Non-pigmented ciliary epithelial cell (primary cell): ENCODE measurements at regions not wholly inside any gene's neighbourhood (a gene's known extent, or its start where the extent isn't known, plus 50 kb on each side); places are given as distances from the start of the nearest gene placed in this dataset.

Source experiments
- DNase-seq: peaks from one replicate; pipeline ENCODE4 v3.0.0-alpha.2; 2010; ENCODE audit warnings: low read depth

DNA sequence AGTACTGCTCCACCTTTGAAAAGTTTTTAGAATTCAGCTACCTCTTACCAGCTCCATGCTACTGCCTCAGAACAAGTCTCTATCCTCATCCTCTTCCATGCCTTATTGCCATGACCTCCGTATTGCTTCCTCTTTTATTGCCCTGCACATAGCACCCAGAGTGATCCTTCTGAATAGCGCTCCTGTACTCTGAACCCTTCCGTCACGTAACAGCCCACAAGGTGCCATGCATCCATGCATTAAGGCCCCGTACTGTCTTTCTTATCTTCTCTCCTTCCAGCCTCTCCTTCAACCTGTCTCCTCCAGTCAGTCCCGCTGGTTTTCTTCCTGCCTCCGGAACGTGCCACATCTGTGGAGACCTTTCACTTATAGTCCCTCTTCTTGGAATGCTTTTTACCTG, 273.3 kb upstream of the SEMA6A start:
- DNase-seq: no peak

DNA sequence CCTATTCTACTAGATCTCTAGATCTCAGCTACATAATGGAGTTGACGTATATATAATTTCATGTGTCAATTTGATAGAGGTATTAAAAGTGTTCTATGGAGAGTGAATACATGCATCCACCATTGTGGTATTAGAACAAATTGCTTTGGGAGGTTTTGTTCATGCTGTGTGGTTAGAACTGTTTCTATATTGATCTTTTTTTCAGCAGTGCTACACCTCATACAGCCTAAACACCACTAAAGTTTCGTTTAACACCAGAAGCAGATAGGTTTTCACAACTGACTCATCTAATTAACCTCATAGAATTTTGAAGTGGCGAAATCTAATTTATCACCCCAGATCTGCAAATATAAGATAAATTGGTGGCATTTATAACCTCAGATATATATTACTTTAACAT, 269.4 kb upstream of the SEMA6A start:
- no peak for DNase-seq

- DNase-seq: no peak
These were observed 267.9 kb upstream of the SEMA6A start for GRCh38 chr5:116842514-116842961.

DNA sequence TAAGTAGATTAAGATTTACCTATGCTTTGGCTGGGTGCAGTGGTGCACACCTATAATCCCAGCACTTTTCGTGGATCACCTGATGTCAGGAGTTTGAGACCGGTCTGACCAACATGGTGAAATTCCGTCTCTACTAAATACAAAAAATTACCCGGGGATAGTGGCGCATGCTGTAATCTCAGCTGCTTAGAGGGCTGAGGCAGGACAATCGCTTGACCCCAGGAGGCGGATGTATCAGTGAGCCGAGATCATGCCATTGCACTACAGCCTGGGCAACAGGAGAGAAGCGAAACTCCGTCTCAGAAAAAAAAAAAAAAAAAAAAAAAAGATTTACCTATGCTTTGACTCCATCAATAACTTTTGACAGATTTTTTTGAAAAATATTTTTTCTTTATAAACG, 267.1 kb upstream of the SEMA6A start:
- no peak for DNase-seq

DNA sequence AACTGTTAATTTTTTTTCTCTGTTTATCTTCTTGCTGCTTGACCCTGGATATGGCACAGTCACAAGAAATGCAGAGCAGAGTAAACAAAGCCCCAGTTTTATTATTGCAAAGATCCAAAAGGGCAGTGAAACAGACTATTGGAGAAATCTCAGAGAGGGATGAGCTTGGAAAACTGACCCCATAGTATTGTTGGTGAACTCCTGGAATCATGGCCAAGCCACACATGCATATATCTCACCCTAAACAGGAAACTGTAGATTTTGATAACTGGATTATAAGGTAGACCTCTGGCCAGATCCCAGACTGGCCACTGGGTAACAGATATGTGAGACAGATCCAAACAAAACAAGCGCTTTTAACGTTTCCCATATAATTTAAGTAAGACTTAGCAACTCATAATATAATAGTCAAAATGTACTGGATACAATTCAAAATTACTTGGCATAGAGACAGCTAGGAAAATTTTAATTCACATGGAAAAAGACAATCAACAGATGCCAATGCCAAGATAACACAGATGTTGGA, 263.5 kb upstream of the SEMA6A start:
- DNase-seq: no peak

- DNase-seq: no peak
These were observed 260.3 kb upstream of the SEMA6A start for GRCh38 chr5:116834796-116835515.

DNA sequence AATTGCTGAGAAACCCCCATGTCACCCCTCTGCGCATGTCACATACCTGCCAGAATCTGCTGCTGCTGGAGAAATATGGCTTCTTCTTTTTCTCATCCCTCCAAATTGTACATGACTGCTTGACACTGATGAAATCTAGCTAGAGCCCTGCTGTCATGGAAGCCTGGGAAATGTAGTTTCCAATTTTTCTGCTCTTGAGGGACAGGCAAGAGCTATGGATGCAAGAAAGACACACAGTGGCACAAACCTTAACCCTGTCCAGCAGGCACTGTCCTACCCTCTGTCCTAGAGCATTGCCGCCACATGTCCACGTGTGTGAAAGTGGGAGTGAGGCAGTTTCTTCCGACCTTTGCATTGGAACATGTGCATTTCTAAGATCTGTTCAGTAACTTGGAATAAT, 255.5 kb upstream of the SEMA6A start:
- no peak for DNase-seq

DNA sequence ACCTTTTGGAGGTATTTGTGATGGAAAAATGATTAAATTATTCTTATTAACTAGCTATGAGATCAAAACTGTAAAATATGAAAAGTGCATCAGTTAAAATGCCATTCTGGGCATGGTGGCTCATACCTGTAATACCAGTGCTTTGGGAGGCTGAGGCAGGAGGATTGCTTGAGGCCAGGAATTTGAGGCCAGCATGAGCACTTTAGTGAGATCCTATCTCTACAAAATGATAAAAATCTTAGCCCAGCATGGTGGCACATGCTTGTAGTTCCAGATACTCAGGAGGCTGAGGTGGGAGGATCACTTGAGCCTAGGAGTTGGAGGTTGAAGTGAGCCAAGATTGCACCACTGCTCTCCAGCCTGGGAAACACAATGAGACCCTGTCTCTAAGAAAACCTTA, 252.5 kb upstream of the SEMA6A start:
- DNase-seq: no peak

- no peak for DNase-seq
These were observed 250.9 kb upstream of the SEMA6A start for GRCh38 chr5:116825486-116825885.

- no peak for DNase-seq
These were observed 250.3 kb upstream of the SEMA6A start for GRCh38 chr5:116824751-116825438.

GRCh38 chr5:116814626-116815385, 240.2 kb upstream of the SEMA6A start:
- DNase-seq: no peak

GRCh38 chr5:116813906-116814305, 239.3 kb upstream of the SEMA6A start:
- DNase-seq: no peak

GRCh38 chr5:116813356-116813755, 238.7 kb upstream of the SEMA6A start:
- DNase-seq: no peak

DNA sequence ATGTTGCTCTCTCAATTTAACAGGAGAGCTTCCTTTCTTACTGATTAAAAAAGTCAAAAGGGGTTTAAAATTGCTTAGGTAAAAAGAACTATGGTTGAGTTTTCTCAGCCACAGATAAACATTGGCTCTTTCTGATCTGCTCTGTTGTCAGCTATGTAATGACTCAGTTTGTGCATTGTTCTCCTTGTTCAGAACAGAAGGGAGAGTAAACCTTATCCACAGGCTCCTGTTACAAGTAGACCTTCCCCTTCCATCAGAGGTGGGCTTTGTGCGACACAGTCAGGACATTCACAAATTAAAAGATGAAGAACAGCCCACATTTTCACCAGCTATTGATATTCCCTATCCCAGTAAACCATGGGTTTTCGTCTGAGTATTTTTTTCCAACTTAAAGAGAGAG, 236.3 kb upstream of the SEMA6A start:
- DNase-seq: no peak

GRCh38 chr5:116806836-116807235, 232.2 kb upstream of the SEMA6A start:
- DNase-seq: no peak

- no peak for DNase-seq
These were observed 224.8 kb upstream of the SEMA6A start for GRCh38 chr5:116799401-116799800.

- DNase-seq: no peak
These were observed 220.6 kb upstream of the SEMA6A start for GRCh38 chr5:116795189-116795588.

- DNase-seq: no peak
These were observed 214.9 kb upstream of the SEMA6A start for GRCh38 chr5:116789522-116789921.

GRCh38 chr5:116788851-116789403, 214.3 kb upstream of the SEMA6A start:
- DNase-seq: no peak

DNA sequence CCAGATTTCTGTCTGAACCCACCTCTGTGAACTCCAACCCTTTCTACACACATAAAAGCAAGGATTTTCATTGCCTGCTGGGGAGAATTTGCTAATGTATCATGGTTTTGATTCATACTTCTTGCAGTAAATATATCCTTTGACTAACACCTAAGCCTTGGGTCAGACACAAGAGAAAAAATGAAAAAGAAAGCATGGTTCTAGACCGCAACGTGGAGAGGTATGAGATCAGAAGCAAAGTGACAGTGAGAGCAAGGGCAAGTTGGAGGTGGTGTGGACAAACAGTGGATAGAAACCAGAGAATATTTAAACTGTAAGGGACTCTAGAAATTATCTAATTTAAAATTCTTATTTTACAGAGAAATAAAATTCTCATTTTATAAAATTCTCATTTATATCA, 212.9 kb upstream of the SEMA6A start:
- DNase-seq: no peak

DNA sequence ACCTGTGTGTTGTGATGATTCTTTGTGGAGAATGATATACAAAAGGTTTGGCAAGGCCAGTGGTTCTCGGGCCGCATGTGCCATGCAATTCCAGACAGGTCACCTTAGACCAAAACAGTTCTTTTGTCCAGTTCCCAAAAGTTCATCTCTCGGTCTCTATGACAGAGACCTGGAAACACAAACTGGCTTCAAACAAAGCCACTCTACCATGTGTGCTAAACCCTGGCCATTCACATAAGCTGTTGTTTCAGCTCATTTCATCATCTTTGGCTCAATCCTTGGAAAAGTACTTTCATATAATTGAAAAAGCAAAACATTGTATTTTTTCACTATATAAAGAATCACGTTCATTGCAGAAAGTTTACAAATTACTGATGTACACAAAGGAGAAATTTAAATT, 210.5 kb upstream of the SEMA6A start:
- DNase-seq: no peak

DNA sequence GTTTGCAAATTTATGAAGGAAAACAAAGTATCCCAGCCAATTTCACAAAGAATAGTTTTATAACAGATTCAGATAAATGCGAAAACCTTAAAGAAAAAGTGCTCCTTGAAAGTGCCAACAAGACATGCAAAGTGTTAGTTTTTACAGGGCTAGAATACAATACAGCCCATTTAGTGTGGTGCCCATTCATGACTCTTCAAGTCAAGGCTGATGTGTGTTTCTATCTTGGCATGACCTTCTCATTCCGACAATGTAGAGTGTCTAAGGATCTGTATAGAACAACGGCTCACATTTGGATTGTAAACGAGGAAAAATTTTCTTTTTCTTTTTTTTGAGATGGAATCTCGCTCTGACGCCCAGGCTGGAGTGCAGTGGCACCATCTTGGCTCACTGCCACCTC, 205.2 kb upstream of the SEMA6A start:
- no peak for DNase-seq
